Adrenal gland (tissue), 9 donors: ENCODE measurements at regions not wholly inside any gene's neighbourhood (a gene's known extent, or its start where the extent isn't known, plus 50 kb on each side); places are given as distances from the start of the nearest gene placed in this dataset.
A peak's percentile ranks its signal among the peaks of the same experiment; 100 is the strongest.

Experiments used
- DNase-seq, 7 donors: peaks; one replicate each; pipeline ENCODE4 v3.0.0-alpha.2; 2019 to 2020
- H3K27ac ChIP-seq, 5 donors: fragments of 200-600 bp; sonication (generic) in 4 of 5; 1 replicate in 3 of 5; 2 replicates in 2 of 5; pipeline versions ENCODE4 v1.5.1 to v1.8.0; 2016 to 2020; ENCODE audit warnings: mild to moderate bottlenecking in 1 of 5
- H3K27me3 ChIP-seq: fragments of 200-600 bp; 2 replicates; pipeline ENCODE4 v1.8.0; 2021
- H3K36me3 ChIP-seq, 2 donors: fragments of 200-600 bp; replicated peaks in 1 of 2; 1 replicate in 1 of 2; 2 replicates in 1 of 2; pipeline versions ENCODE4 v1.5.1 to v1.8.0; 2018 to 2022
- H3K4me1 ChIP-seq, 2 donors: fragments of 200-600 bp; replicated peaks in 1 of 2; 1 replicate in 1 of 2; 2 replicates in 1 of 2; pipeline versions ENCODE4 v1.5.1 to v1.8.0; 2018 to 2021
- H3K4me3 ChIP-seq, 4 donors: fragments of 200-600 bp; sonication (generic) in 3 of 4; one replicate each; pipeline ENCODE4 v1.5.1; 2016 to 2018
- H3K9me3 ChIP-seq, 3 donors: fragments of 200-600 bp; sonication (generic) in 1 of 3; replicated peaks in 1 of 3; 1 replicate in 2 of 3; 2 replicates in 1 of 3; pipeline versions ENCODE4 v1.5.1 to v1.8.0; 2016 to 2021
- POLR2A ChIP-seq, 2 donors: fragments of 450-650 bp; IDR thresholded peaks; one replicate each; pipeline ENCODE4 v1.6.1; 2017; ENCODE audit warnings: antibody characterized with exemption in 2 of 2, mild to moderate bottlenecking in 2 of 2, moderate library complexity in 1 of 2
- WGBS, 4 donors: extraction: QIAGEN DNeasy Blood & Tissue Kit in 2 of 4; methylation state at CpG; one replicate each; pipeline versions ENCODE4 v1.1.5 to v1.1.7; 2013 to 2017; 5-methylcytosine and 5-hydroxymethylcytosine counted together
- intact Hi-C, 2 donors: fragments of 100-400 bp; cut with DNase I; formaldehyde crosslinking; loops; one replicate each; pipeline versions ENCODE4 v1.14.1 to v1.15.0; 2022 to 2023
- TF ChIP-seq, protein P1 (sequence below), 6 experiments: fragments of 450-650 bp in 4 of 6; fragments of 200-600 bp in 2 of 6; sonication (generic) in 1 of 6; IDR thresholded peaks; 1 replicate in 5 of 6; 2 replicates in 1 of 6; pipeline versions ENCODE4 v1.5.1 to v1.8.0; 2016 to 2021; ENCODE audit warnings: antibody characterized with exemption in 6 of 6, mild to moderate bottlenecking in 2 of 6, moderate library complexity in 1 of 6
- donor health status: healthy with polysubstance abuse.
- donor health status: Bipolar disorder and iron deficiency.
- donor health status: DM: yes; HTN: yes; CAD: no.
- donor health status: DM: no; HTN: no; CAD: no.
- donor health status: DM: no; HTN: no; CAD: no.

DNA sequence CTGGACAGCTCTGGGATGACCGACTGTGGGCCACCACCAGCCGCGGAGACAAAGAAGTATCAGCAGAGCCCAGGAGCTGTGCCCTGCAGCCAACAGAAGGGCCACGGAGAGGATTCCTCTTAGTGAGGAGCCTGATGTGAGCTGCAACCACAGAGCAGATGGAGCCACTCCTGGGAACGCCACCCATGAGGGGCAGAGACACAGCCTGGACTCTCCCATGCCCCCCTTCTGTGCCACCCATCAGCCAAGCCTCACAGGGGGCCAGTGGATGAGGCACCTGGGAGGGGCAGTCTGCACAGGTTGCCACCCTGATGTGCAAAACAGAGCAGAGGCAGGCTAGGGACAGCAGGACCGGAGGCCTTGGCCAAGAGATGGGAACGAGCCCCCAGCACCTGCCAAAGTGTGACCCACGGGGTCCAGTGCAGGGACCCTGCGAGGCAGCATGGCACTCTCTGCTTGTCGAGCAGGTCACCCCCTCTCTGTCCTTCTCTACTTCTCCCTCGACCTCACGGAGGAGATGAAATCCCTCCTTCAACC lies 380.7 kb upstream of the IRX1 start:
- 75 to 85% (median 79%) methylated on average over 11 to 12 of the region's 12 CpGs for WGBS, 4 donors
- H3K36me3 ChIP-seq: no peaks in the 10 kb centered on the region
- TF ChIP-seq, protein P1, sequence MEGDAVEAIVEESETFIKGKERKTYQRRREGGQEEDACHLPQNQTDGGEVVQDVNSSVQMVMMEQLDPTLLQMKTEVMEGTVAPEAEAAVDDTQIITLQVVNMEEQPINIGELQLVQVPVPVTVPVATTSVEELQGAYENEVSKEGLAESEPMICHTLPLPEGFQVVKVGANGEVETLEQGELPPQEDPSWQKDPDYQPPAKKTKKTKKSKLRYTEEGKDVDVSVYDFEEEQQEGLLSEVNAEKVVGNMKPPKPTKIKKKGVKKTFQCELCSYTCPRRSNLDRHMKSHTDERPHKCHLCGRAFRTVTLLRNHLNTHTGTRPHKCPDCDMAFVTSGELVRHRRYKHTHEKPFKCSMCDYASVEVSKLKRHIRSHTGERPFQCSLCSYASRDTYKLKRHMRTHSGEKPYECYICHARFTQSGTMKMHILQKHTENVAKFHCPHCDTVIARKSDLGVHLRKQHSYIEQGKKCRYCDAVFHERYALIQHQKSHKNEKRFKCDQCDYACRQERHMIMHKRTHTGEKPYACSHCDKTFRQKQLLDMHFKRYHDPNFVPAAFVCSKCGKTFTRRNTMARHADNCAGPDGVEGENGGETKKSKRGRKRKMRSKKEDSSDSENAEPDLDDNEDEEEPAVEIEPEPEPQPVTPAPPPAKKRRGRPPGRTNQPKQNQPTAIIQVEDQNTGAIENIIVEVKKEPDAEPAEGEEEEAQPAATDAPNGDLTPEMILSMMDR (IDR thresholded peaks at IDR 0.05): no peak
- TF ChIP-seq POLR2A (IDR thresholded peaks at IDR 0.05): no peak
- intact Hi-C loops: no loop called here
- DNase-seq: no peak
- H3K4me1 ChIP-seq: no peaks in the 10 kb centered on the region
- no peaks in the 10 kb centered on the region for H3K27me3 ChIP-seq
- no peaks in the 10 kb centered on the region for H3K9me3 ChIP-seq
- no peak overlapping the region for H3K27ac ChIP-seq
- no peak overlapping the region for H3K4me3 ChIP-seq

DNA sequence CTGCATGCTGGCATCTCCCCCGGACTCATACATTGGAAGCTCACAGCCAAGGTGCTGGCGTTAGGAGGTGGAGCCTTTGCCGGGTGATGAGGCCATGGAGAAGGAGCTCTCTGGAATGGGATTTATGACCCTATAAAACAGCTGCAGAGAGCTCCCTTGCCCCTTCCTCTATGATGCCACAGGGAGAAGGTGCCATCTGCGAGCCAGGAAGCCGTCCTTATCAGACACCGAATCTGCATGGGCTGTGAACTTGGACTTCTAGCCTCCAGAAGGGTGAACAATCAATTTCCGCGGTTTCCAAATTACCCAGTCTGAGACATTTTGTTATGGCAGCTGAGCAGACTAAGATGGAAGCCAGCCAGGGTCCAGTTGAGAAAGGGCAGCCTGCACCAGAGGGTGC lies 381.2 kb upstream of the IRX1 start:
- no peaks in the 10 kb centered on the region for H3K36me3 ChIP-seq
- no peak overlapping the region for H3K4me3 ChIP-seq
- WGBS, 4 donors: 70 to 94% (median 77%) methylated on average over 5 to 8 of the region's 8 CpGs
- no peak for TF ChIP-seq POLR2A (IDR thresholded peaks at IDR 0.05)
- TF ChIP-seq, protein P1 (IDR thresholded peaks at IDR 0.05): no peak
- intact Hi-C loops: no loop called here
- no peaks in the 10 kb centered on the region for H3K27me3 ChIP-seq
- H3K4me1 ChIP-seq: no peaks in the 10 kb centered on the region
- DNase-seq: peak in 1 of 7 donors; percentile 17
- H3K9me3 ChIP-seq: no peaks in the 10 kb centered on the region
- H3K27ac ChIP-seq: no peak overlapping the region

DNA sequence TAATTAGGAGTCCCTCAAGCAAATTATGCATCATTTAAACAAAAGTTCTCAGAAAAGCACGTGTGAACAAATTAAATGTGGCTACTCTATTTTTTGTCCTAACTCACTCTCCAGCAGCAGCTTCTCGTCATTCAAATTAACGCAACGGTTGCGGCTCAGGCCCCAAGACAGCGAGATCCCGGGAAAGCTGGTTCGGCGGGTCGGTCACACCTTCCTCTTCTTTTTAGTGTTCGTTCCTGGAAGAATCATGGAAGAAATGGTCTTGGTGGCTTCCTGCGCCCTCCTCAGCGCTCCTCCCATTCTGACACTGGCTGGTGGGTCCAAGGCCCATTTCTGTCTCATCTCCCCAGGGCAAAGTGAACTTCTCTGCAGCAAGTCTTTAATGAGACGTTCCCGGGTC lies 382.8 kb upstream of the IRX1 start:
- WGBS, 4 donors: 78 to 86% (median 83%) methylated on average over 15 of the region's 15 CpGs
- H3K9me3 ChIP-seq: no peaks in the 10 kb centered on the region

DNA sequence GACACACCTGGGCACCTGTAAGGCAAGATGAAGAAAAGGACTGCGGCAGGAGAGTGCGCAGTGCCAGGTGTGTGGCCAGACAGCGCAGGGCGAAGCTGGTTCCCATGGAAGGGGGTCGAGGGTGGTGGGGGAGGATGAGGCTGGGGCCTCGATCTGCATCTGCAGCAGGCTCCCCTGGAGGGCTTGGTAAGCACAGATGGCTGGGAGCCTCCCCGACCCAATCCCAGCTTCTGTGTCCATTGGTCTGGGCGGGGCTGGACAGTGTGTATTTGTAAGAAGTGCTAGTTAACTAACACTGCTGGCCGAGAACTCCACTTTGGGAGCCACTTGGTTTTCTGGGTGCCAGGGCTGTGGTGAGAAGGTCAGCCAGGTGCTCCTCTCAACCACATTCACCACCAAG lies 385.1 kb upstream of the IRX1 start:
- Histone ChIP-seq H3K4me1 (no peaks in the 10 kb centered on the region), H3K36me3 (no peaks in the 10 kb centered on the region), H3K27ac (no peak overlapping the region), H3K4me3 (no peak overlapping the region), H3K27me3 (no peaks in the 10 kb centered on the region), H3K9me3 (no peaks in the 10 kb centered on the region)
- 61 to 85% (median 77%) methylated on average over 6 to 9 of the region's 9 CpGs for WGBS, 4 donors
- no peak for TF ChIP-seq POLR2A (IDR thresholded peaks at IDR 0.05)
- TF ChIP-seq, protein P1 (IDR thresholded peaks at IDR 0.05): no peak
- intact Hi-C loops: no loop called here
- DNase-seq: no peak

More for the DNA sequence above, 382.8 kb upstream of the IRX1 start:
- TF ChIP-seq, protein P1 (IDR thresholded peaks at IDR 0.05): no peak
- no peak for TF ChIP-seq POLR2A (IDR thresholded peaks at IDR 0.05)
- Histone ChIP-seq H3K36me3 (no peaks in the 10 kb centered on the region), H3K27ac (no peak overlapping the region), H3K4me1 (no peaks in the 10 kb centered on the region), H3K27me3 (no peaks in the 10 kb centered on the region), H3K4me3 (no peak overlapping the region)
- intact Hi-C loops: no loop called here
- peak in 1 of 7 donors; percentile 25 for DNase-seq
